ENCODE measurements at regions not wholly inside any gene's neighbourhood (a gene's known extent, or its start where the extent isn't known, plus 50 kb on each side); places are given as distances from the start of the nearest gene placed in this dataset.
"Not testable (repeated sequence)": the region's sequence is repeated elsewhere in the genome, so short reads cannot be mapped to it uniquely, and the experiment has no call there.

DNA sequence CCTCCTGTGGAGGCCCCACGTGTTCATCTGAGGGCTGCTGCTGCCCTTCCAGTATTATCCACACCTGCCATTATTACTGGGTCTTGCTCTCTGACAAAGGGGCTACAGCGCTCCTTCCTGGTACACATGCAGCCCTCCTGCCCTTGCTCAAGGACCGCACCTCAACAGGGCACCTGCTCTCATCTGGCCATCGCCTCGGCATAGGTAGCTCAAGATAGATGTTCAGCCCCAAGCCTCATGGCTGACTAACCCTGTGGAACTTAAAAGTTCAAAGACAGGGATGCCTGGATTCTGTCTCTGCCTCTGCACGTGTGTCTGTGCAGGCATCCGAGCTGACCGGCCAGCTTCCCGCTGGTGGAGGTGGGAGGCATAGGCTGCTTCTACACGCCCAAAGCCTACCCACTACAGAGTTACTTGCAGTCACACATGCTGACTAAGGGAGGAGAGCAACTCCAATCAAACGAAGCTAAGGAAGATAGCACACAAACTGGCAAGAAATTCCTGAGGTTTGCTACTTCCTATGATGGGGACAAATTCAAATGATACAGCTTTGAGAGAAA, 152.5 kb upstream of the ATP10A start:
- no peak for DNase-seq

DNA sequence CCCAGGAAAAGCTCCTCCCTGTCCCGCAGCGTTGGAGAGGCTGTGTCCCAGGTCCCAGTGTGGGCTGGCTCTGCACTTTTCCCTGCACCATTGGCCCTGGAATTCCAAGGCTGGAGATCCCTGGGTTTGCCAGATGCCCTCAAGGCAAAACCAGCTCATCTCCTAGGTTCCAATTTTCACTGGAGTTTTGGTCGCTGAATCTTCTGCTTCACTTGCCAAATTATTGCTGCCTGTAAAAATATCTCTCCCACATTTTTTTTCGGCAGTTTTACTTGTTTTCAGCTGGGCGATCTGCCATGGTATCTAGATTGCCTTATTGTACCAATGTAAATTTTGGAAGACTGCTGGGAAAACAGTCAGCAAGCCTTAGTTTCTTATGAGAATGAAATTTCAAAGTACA, 150.9 kb upstream of the ATP10A start:
- no peak for DNase-seq

GRCh38 chr15:26011916-26012315, 148.8 kb upstream of the ATP10A start:
- DNase-seq: no peak

DNA sequence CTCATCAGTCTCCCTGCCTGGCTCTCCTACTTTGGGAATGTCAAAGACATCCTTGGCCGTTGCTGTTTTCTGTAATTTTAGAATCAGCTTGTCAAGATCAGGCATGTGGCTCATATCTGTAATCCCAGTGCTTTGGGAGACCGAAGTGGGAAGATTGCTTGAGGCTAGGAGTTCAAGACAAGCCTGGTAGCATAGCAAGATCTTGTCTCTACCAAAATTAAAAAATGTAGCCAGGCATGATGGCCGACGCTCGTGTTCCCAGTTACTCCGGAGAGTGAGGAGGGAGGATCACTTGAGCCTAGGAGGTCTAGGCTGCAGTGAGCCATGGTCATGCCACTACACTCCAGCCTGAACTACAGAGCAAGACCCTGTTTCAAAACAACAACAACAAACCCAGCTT, 144.0 kb upstream of the ATP10A start:
- DNase-seq: no peak

- DNase-seq: no peak
Measured at GRCh38 chr15:26001201-26001600, 138.1 kb upstream of the ATP10A start.

DNA sequence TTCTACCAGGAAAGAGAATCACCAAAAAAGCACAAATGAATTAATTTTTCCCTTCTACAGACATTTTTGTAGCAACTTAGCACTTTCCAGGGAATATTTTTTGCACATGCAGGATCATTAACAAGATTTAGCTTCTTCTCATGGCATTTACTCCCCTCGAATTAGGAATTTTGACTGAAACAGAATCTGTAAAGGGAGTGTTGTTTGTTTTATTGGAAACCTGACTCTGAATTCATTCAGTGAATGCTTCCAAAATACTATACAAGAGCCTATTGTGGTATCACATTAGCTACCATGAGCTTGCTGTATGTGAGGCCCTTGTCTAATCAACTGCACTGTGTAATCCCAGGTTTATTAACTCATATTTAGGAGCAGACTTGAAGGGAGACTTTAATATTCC, 130.4 kb upstream of the ATP10A start:
- DNase-seq: no peak

GRCh38 chr15:25990220-25990619, 127.1 kb upstream of the ATP10A start:
- DNase-seq: no peak

GRCh38 chr15:25989327-25989726, 126.2 kb upstream of the ATP10A start:
- no peak for DNase-seq

- not testable (repeated sequence) for DNase-seq
Measured at GRCh38 chr15:25988716-25989115, 125.6 kb upstream of the ATP10A start.

DNA sequence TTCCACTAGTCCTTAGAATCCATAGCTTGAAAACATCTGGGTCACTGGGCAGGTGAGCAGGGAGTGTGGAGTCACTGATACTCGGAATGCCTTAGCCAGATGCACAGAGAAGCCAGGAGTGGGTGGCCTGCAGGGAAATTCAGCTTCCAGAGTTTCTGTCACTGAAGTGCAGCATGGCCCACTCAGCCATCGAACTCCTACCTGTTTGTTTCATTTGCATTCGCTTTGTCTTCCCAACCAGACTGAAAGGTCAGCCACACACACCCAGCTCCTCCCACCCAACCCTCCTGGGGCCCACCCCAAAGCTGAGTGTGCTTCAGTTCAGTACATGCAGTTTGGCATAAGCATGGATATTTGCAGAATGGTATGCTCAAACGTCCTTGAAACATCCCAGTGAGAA, 124.5 kb upstream of the ATP10A start:
- no peak for DNase-seq

GRCh38 chr15:25985165-25985564, 122.0 kb upstream of the ATP10A start:
- no peak for DNase-seq

DNA sequence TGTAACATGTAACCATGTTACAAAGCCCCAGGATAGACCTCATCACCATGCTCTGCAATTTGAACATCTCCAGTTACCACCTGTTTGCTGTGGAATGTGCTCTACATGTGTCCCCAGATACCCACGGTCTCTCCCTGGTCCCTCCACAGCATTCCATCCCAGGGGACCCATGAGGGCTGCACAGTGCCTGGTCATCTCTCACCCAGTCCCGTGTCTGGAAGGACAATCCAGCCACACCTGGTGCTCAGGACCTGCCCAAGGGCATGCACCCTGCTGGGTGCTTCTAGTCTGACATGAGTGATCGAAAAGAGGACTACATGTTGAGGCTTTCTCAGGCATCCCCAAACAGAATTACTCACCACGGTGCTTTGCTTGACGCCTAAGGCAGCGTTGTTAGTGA, 119.6 kb upstream of the ATP10A start:
- no peak for DNase-seq

- no peak for DNase-seq
Measured at GRCh38 chr15:25981114-25981513, 118.0 kb upstream of the ATP10A start.

DNA sequence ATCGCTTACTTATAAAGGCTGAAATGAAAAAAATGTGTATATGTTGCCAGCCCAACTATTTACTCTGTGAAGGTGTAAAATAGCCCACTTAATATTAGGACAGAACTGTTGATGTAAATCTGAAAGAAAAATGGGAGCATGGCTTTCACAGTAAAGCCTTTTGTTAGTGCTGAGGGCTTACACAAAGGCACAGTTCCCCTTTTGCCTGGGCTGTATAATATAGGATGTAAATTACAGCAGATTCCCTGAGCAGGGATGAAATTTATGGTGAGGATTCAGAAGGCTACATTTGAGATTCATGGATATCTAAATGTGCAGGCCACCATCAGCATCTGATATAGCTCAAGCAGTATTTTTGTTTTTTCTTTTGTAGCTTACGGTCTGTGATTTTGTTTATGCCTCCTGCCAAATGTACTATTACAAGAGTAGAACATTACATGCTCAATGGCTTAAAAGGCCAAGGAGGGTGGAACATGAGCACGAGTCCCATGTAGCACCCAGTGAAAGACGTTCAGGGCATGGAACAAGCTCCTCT, 109.1 kb upstream of the ATP10A start:
- no peak for DNase-seq

GRCh38 chr15:25971053-25971452, 107.9 kb upstream of the ATP10A start:
- DNase-seq: no peak

DNA sequence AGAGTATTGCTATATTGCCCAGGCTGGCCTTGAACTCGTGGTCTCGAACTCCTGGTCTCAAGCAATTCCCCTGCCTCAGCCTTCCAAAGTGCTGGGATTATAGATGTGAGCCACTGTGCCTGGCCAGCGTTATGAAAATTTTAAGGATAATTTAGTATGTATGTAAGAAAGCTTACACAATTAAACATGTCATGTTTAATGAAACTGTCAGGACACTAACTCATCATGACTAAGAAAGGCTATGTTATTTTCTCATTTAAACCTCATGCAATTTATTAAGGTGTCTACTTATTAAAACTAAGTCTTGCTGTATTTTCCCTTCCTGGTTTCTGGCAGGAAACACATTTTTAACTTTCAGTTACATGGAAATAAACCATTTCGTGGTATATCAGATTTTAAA, 106.8 kb upstream of the ATP10A start:
- DNase-seq: no peak

DNA sequence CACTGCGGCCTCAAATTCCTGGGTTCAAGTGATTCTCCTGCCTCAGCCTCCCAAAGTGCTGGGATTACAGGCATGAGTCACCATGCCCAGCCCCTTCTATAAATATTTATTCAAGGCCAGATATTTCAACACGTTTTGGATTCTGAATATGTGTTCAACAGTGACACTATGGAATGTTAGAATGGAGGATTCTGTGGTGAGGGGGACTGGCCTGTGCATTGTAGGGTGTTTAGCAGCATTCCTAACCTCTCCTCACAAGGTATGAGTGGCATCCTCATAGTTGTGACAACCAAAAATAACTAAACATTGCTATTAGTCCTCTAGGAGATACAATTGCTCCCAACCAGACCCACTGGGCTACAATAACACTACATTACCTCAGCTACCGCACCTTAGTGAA, 104.0 kb upstream of the ATP10A start:
- DNase-seq: no peak

- DNase-seq: no peak
Measured at GRCh38 chr15:25965326-25965725, 102.2 kb upstream of the ATP10A start.

DNA sequence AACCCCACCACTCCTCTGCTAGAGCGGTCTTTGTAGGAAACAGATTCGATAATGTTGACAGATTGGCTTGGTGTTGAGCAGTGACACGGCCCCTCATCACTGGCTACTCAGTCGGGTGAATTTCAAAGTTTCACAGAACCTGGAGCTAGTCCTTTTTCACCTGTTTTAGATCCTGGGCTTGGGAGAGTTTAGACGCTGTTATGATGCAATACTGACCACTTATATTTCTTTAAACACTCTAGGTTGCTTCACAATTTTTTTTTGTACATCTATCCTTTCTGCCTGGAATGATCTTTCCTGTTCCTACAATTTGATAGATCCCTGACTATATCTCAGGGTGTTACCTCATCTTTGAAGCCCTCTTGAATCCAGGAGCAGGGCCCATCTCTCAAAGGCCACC, 97.1 kb upstream of the ATP10A start:
- no peak for DNase-seq

- no peak for DNase-seq
Measured at GRCh38 chr15:25959100-25959499, 96.0 kb upstream of the ATP10A start.

GRCh38 chr15:25955628-25956027, 92.5 kb upstream of the ATP10A start:
- DNase-seq: no peak

GRCh38 chr15:25954398-25954797, 91.3 kb upstream of the ATP10A start:
- no peak for DNase-seq

DNA sequence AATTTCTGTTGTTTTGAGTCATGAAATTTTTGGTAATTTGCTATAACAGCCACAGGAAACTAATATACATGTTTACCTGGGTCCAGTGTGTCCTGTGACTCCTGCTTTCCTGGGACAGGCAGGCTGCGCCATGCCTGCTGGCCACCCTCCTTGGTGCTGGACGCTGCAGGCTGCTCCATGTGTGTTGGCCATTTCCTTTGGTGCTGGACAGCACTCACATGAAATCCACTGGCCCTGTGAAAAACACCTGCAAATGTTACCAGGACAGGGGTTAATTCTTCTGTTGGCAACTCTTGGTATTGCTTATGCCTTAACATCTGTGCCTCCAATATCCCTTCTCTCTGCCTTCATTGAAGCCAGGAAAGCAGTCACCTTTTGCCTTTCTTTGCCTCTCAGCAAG, 86.9 kb upstream of the ATP10A start:
- no peak for DNase-seq

DNA sequence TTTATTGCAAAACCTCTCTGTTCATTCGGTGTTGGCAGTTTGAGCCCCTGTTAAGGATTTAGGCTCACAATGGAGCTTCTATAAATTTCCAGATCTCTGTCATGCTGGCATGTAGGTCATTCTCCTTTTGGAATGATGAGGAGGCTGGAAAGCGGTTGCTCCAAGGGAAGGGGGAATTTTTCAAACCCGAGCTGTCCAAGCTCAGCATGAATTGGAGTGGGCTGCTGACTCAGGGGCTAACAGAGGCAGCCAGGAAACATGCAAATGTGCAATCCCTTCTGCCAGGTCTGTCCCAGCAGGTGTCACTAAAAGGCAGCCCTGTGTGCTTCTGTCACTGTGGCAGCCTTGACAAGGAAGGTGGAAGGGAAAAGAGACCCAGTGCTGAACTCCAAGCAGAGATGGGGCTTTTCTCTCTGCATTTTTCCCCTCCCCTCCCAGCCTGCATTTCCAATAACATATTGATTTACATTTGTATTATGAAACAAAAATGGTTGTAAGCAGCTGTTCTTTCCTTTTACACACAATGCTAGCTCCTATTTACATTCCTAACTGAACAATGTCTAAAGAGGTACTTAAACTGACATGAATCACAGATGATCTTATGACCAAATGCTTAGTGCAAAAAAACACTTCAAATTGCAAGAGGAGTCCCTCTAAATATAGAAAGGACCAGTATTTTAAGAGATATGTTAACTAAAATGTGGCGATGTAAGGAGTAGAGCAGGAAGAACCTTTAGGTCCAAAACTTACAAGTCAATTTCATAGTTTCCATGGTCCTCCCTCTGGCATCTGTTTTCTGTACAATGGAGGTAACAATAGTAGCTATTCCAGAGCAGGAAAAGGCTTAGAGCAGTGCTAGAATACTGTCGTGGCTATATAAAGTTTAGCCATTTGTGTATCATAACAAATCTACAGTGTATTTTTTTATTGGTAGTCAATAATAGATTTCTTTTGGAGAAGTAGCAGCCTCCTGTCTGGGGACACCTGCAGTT, 84.5 kb upstream of the ATP10A start:
- DNase-seq: no peak
